Peyer's patch (tissue), 4 donors: ENCODE measurements at regions not wholly inside any gene's neighbourhood (a gene's known extent, or its start where the extent isn't known, plus 50 kb on each side); places are given as distances from the start of the nearest gene placed in this dataset.

Experiments used
- CTCF ChIP-seq, 6 experiments: fragments of 450-650 bp in 4 of 6; fragments of 200-600 bp in 2 of 6; sonication (generic) in 1 of 6; IDR thresholded peaks; one replicate each; pipeline ENCODE4 v1.5.1; 2017 to 2019; ENCODE audit warnings: antibody characterized with exemption in 6 of 6, mild to moderate bottlenecking in 3 of 6, moderate library complexity in 1 of 6
- POLR2A ChIP-seq, 2 donors: fragments of 450-650 bp; IDR thresholded peaks; one replicate each; pipeline ENCODE4 v1.5.1; 2017; ENCODE audit warnings: antibody characterized with exemption in 2 of 2, mild to moderate bottlenecking in 2 of 2, moderate library complexity in 2 of 2

GRCh38 chr22:47853750-47854149 is 1091.3 kb downstream of the TBC1D22A start:
- TF ChIP-seq POLR2A (IDR thresholded peaks at IDR 0.05) (no peak), CTCF (IDR thresholded peaks at IDR 0.05) (no peak)
